ENCODE measurements at regions not wholly inside any gene's neighbourhood (a gene's known extent, or its start where the extent isn't known, plus 50 kb on each side); places are given as distances from the start of the nearest gene placed in this dataset.
A peak's percentile ranks its signal among the peaks of the same experiment; 100 is the strongest.

- Histone ChIP-seq H2BK12ac (ENCODE audit: low read length) (no peak overlapping the region), H3K4ac (ENCODE audit: low read length) (no peak overlapping the region), H3K4me3 (ENCODE audit: low read length in 2 of 2) (no peak overlapping the region), H3K79me1 (ENCODE audit: low read depth, low read length) (no peaks in the 10 kb centered on the region), H4K8ac (ENCODE audit: low read depth, low read length) (no peak overlapping the region), H3K27me3 (ENCODE audit: control insufficient read depth in 3 of 3, insufficient read depth in 3 of 3, low read depth in 1 of 3, low read length in 3 of 3) (no peaks in the 10 kb centered on the region), H2BK5ac (ENCODE audit: low read length) (no peak overlapping the region), H3K9ac (ENCODE audit: low read depth, low read length, poor library complexity) (no peak overlapping the region), H3K36me3 (replicated peaks in 1 of 2; ENCODE audit: control insufficient read depth in 2 of 2, insufficient read depth in 2 of 2, low read length in 2 of 2) (no peaks in the 10 kb centered on the region), H3K4me2 (ENCODE audit: insufficient read depth, low read length, poor library complexity, severe bottlenecking) (no peak overlapping the region), H4K91ac (ENCODE audit: low read depth, low read length, poor library complexity) (no peak overlapping the region), H3K18ac (ENCODE audit: low read length) (no peak overlapping the region), H3K23ac (ENCODE audit: low read depth, low read length, poor library complexity) (no peak overlapping the region), H2AK5ac (ENCODE audit: low read depth, low read length) (no peak overlapping the region), H3K27ac (replicated peaks; ENCODE audit: low read length) (no peak overlapping the region), H3K4me1 (ENCODE audit: control insufficient read depth in 2 of 2, insufficient read depth in 1 of 2, low read depth in 1 of 2, low read length in 2 of 2) (no peaks in the 10 kb centered on the region), H3K9me3 (replicated peaks in 1 of 2; ENCODE audit: control insufficient read depth in 2 of 2, insufficient read depth in 1 of 2, low read depth in 1 of 2, low read length in 2 of 2) (no peaks in the 10 kb centered on the region), H3K14ac (ENCODE audit: low read length) (no peak overlapping the region), H2AFZ (ENCODE audit: low read length) (no peak overlapping the region), H2BK15ac (ENCODE audit: low read length) (no peak overlapping the region), H2BK120ac (ENCODE audit: low read depth, low read length) (no peak overlapping the region)
- WGBS, 2 donors (ENCODE audit: extremely low coverage in 2 of 2, insufficient read length in 2 of 2, insufficient replicate concordance in 1 of 2), result no CpG with 5 or more reads among the region's 1 CpG
- DNase-seq (ENCODE audit: low spot score), result no peak
Measured at GRCh38 chr10:9886772-9887171, 1130.9 kb upstream of the CELF2 start.

GRCh38 chr10:9895453-9895852, 1122.2 kb upstream of the CELF2 start:
- H3K18ac ChIP-seq (ENCODE audit: low read length), result no peak overlapping the region
- DNase-seq (ENCODE audit: low spot score), result no peak
- H3K4me1 ChIP-seq (ENCODE audit: control insufficient read depth in 2 of 2, insufficient read depth in 1 of 2, low read depth in 1 of 2, low read length in 2 of 2), result no peaks in the 10 kb centered on the region
- H2BK15ac ChIP-seq (ENCODE audit: low read length), result no peak overlapping the region
- peaks cover 0 to 2% of the 10 kb centered on the region in 2 donors for H3K9me3 ChIP-seq (replicated peaks in 1 of 2; ENCODE audit: control insufficient read depth in 2 of 2, insufficient read depth in 1 of 2, low read depth in 1 of 2, low read length in 2 of 2)
- no peaks in the 10 kb centered on the region for H3K36me3 ChIP-seq (replicated peaks in 1 of 2; ENCODE audit: control insufficient read depth in 2 of 2, insufficient read depth in 2 of 2, low read length in 2 of 2)
- no peak overlapping the region for H2BK12ac ChIP-seq (ENCODE audit: low read length)
- H4K8ac ChIP-seq (ENCODE audit: low read depth, low read length), result no peak overlapping the region
- H3K14ac ChIP-seq (ENCODE audit: low read length), result no peak overlapping the region
- H3K9ac ChIP-seq (ENCODE audit: low read depth, low read length, poor library complexity), result peak overlapping the region; percentile 44
- H3K4me2 ChIP-seq (ENCODE audit: insufficient read depth, low read length, poor library complexity, severe bottlenecking), result no peak overlapping the region
- no peaks in the 10 kb centered on the region for H3K79me1 ChIP-seq (ENCODE audit: low read depth, low read length)
- H2AK5ac ChIP-seq (ENCODE audit: low read depth, low read length), result no peak overlapping the region
- H4K91ac ChIP-seq (ENCODE audit: low read depth, low read length, poor library complexity), result no peak overlapping the region
- no peak overlapping the region for H3K23ac ChIP-seq (ENCODE audit: low read depth, low read length, poor library complexity)
- no CpG with 5 or more reads among the region's 2 CpGs for WGBS, 2 donors (ENCODE audit: extremely low coverage in 2 of 2, insufficient read length in 2 of 2, insufficient replicate concordance in 1 of 2)
- H2BK120ac ChIP-seq (ENCODE audit: low read depth, low read length), result no peak overlapping the region
- H2BK5ac ChIP-seq (ENCODE audit: low read length), result no peak overlapping the region
- H3K27me3 ChIP-seq (ENCODE audit: control insufficient read depth in 3 of 3, insufficient read depth in 3 of 3, low read depth in 1 of 3, low read length in 3 of 3), result no peaks in the 10 kb centered on the region
- no peak overlapping the region for H3K4ac ChIP-seq (ENCODE audit: low read length)
- H3K4me3 ChIP-seq (ENCODE audit: low read length in 2 of 2), result no peak overlapping the region
- H2AFZ ChIP-seq (ENCODE audit: low read length), result no peak overlapping the region
- no peak overlapping the region for H3K27ac ChIP-seq (replicated peaks; ENCODE audit: low read length)

- Histone ChIP-seq H2BK12ac (ENCODE audit: low read length) (no peak overlapping the region), H3K4me2 (ENCODE audit: insufficient read depth, low read length, poor library complexity, severe bottlenecking) (no peak overlapping the region), H3K79me1 (ENCODE audit: low read depth, low read length) (no peaks in the 10 kb centered on the region)
Measured at GRCh38 chr10:9895981-9896380, 1121.7 kb upstream of the CELF2 start.

GRCh38 chr10:9898633-9899395, 1118.9 kb upstream of the CELF2 start:
- Histone ChIP-seq H3K9ac (ENCODE audit: low read depth, low read length, poor library complexity) (no peak overlapping the region), H2AFZ (ENCODE audit: low read length) (no peak overlapping the region), H3K36me3 (replicated peaks in 1 of 2; ENCODE audit: control insufficient read depth in 2 of 2, insufficient read depth in 2 of 2, low read length in 2 of 2) (no peaks in the 10 kb centered on the region), H3K4me1 (ENCODE audit: control insufficient read depth in 2 of 2, insufficient read depth in 1 of 2, low read depth in 1 of 2, low read length in 2 of 2) (no peaks in the 10 kb centered on the region), H4K91ac (ENCODE audit: low read depth, low read length, poor library complexity) (no peak overlapping the region), H2BK15ac (ENCODE audit: low read length) (no peak overlapping the region), H3K18ac (ENCODE audit: low read length) (no peak overlapping the region), H3K14ac (ENCODE audit: low read length) (no peak overlapping the region), H3K9me3 (replicated peaks in 1 of 2; ENCODE audit: control insufficient read depth in 2 of 2, insufficient read depth in 1 of 2, low read depth in 1 of 2, low read length in 2 of 2) (no peaks in the 10 kb centered on the region), H2BK120ac (ENCODE audit: low read depth, low read length) (no peak overlapping the region), H2BK5ac (ENCODE audit: low read length) (no peak overlapping the region), H3K23ac (ENCODE audit: low read depth, low read length, poor library complexity) (no peak overlapping the region), H4K8ac (ENCODE audit: low read depth, low read length) (no peak overlapping the region), H3K4me2 (ENCODE audit: insufficient read depth, low read length, poor library complexity, severe bottlenecking) (no peak overlapping the region), H3K4me3 (ENCODE audit: low read length in 2 of 2) (no peak overlapping the region), H3K27ac (replicated peaks; ENCODE audit: low read length) (no peak overlapping the region), H2AK5ac (ENCODE audit: low read depth, low read length) (no peak overlapping the region), H3K79me1 (ENCODE audit: low read depth, low read length) (no peaks in the 10 kb centered on the region), H3K4ac (ENCODE audit: low read length) (no peak overlapping the region), H3K27me3 (ENCODE audit: control insufficient read depth in 3 of 3, insufficient read depth in 3 of 3, low read depth in 1 of 3, low read length in 3 of 3) (no peaks in the 10 kb centered on the region), H2BK12ac (ENCODE audit: low read length) (no peak overlapping the region)
- no CpG with 5 or more reads among the region's 6 CpGs for WGBS, 2 donors (ENCODE audit: extremely low coverage in 2 of 2, insufficient read length in 2 of 2, insufficient replicate concordance in 1 of 2)
- DNase-seq (ENCODE audit: low spot score), result no peak

More at GRCh38 chr10:9895981-9896380, 1121.7 kb upstream of the CELF2 start:
- Histone ChIP-seq H3K9me3 (replicated peaks in 1 of 2; ENCODE audit: control insufficient read depth in 2 of 2, insufficient read depth in 1 of 2, low read depth in 1 of 2, low read length in 2 of 2) (peaks cover 0 to 2% of the 10 kb centered on the region in 2 donors), H3K4me1 (ENCODE audit: control insufficient read depth in 2 of 2, insufficient read depth in 1 of 2, low read depth in 1 of 2, low read length in 2 of 2) (no peaks in the 10 kb centered on the region), H3K4ac (ENCODE audit: low read length) (no peak overlapping the region), H3K4me3 (ENCODE audit: low read length in 2 of 2) (no peak overlapping the region), H3K36me3 (replicated peaks in 1 of 2; ENCODE audit: control insufficient read depth in 2 of 2, insufficient read depth in 2 of 2, low read length in 2 of 2) (no peaks in the 10 kb centered on the region), H3K27me3 (ENCODE audit: control insufficient read depth in 3 of 3, insufficient read depth in 3 of 3, low read depth in 1 of 3, low read length in 3 of 3) (no peaks in the 10 kb centered on the region), H2AK5ac (ENCODE audit: low read depth, low read length) (no peak overlapping the region), H3K27ac (replicated peaks; ENCODE audit: low read length) (no peak overlapping the region), H2AFZ (ENCODE audit: low read length) (no peak overlapping the region), H4K8ac (ENCODE audit: low read depth, low read length) (no peak overlapping the region), H2BK5ac (ENCODE audit: low read length) (no peak overlapping the region), H2BK15ac (ENCODE audit: low read length) (no peak overlapping the region), H3K14ac (ENCODE audit: low read length) (no peak overlapping the region), H3K9ac (ENCODE audit: low read depth, low read length, poor library complexity) (no peak overlapping the region), H3K18ac (ENCODE audit: low read length) (no peak overlapping the region), H2BK120ac (ENCODE audit: low read depth, low read length) (no peak overlapping the region), H4K91ac (ENCODE audit: low read depth, low read length, poor library complexity) (no peak overlapping the region), H3K23ac (ENCODE audit: low read depth, low read length, poor library complexity) (no peak overlapping the region)
- DNase-seq (ENCODE audit: low spot score), result no peak

Measured in neuronal stem cell (in vitro differentiated cells).